Liver (tissue), 8 donors: ENCODE measurements at regions not wholly inside any gene's neighbourhood (a gene's known extent, or its start where the extent isn't known, plus 50 kb on each side); places are given as distances from the start of the nearest gene placed in this dataset.

Experiments used
- DNase-seq: peaks from one replicate; pipeline ENCODE4 v3.0.0-alpha.2; 2017; ENCODE audit warnings: low spot score
- H3K27ac ChIP-seq, 2 donors: one replicate each; pipeline ENCODE4 v1.7.0; 2013; ENCODE audit warnings: inconsistent platforms in 2 of 2, low read length in 2 of 2, control low read depth in 1 of 2, low read depth in 1 of 2, mild to moderate bottlenecking in 1 of 2
- H3K27me3 ChIP-seq, 4 donors: one replicate each; pipeline versions ENCODE4 v1.6.1 to v1.7.0; 2013; ENCODE audit warnings: low read length in 3 of 4, inconsistent platforms in 1 of 4, mild to moderate bottlenecking in 1 of 4, moderate library complexity in 1 of 4; ENCODE audit not compliant: control insufficient read depth in 4 of 4, insufficient read depth in 4 of 4
- H3K36me3 ChIP-seq, 4 donors: one replicate each; pipeline versions ENCODE4 v1.6.1 to v1.7.0; 2013; ENCODE audit warnings: low read length in 3 of 4, mild to moderate bottlenecking in 3 of 4, low read depth in 1 of 4, moderate library complexity in 1 of 4; ENCODE audit not compliant: control insufficient read depth in 4 of 4, insufficient read depth in 3 of 4
- H3K4me1 ChIP-seq, 4 donors: one replicate each; pipeline versions ENCODE4 v1.6.1 to v1.7.0; 2013; ENCODE audit warnings: low read length in 3 of 4, mild to moderate bottlenecking in 3 of 4, moderate library complexity in 1 of 4; ENCODE audit not compliant: control insufficient read depth in 4 of 4, insufficient read depth in 4 of 4
- H3K4me3 ChIP-seq, 3 donors: one replicate each; pipeline versions ENCODE4 v1.6.1 to v1.7.0; 2013; ENCODE audit warnings: low read length in 3 of 3, control low read depth in 1 of 3, low read depth in 1 of 3, mild to moderate bottlenecking in 1 of 3
- H3K9ac ChIP-seq, 2 donors: one replicate each; pipeline ENCODE4 v1.7.0; 2013; ENCODE audit warnings: low read length in 2 of 2, mild to moderate bottlenecking in 2 of 2, moderate library complexity in 2 of 2, control low read depth in 1 of 2, low read depth in 1 of 2
- H3K9me3 ChIP-seq, 4 donors: one replicate each; pipeline versions ENCODE4 v1.6.1 to v1.7.0; 2013; ENCODE audit warnings: low read length in 3 of 4; ENCODE audit not compliant: control insufficient read depth in 4 of 4
- ATF3 ChIP-seq: IDR thresholded peaks from 2 replicates; pipeline ENCODE4 v1.6.1; 2016; ENCODE audit warnings: antibody characterized with exemption
- CTCF ChIP-seq: fragments of 150-350 bp; IDR thresholded peaks from 2 replicates; pipeline ENCODE4 v1.5.1; 2017; ENCODE audit warnings: improper control_type of control experiment, low read depth, low read length; ENCODE audit not compliant: missing input control
- EGR1 ChIP-seq, 2 donors: IDR thresholded peaks; 2 replicates each; pipeline ENCODE4 v1.6.1; 2016 to 2018; ENCODE audit warnings: antibody characterized with exemption in 2 of 2, low read depth in 2 of 2
- FOXA2 ChIP-seq: IDR thresholded peaks from 2 replicates; pipeline ENCODE4 v1.6.1; 2016; ENCODE audit warnings: antibody characterized with exemption
- GABPA ChIP-seq, 2 donors: IDR thresholded peaks in 1 of 2; conservative IDR thresholded peaks in 1 of 2; 2 replicates each; pipeline ENCODE4 v1.6.1; 2016; ENCODE audit warnings: antibody characterized with exemption in 2 of 2, mild to moderate bottlenecking in 1 of 2, moderate library complexity in 1 of 2
- HNF4A ChIP-seq, 2 donors: conservative IDR thresholded peaks; 2 replicates each; pipeline ENCODE4 v1.6.1; 2016; ENCODE audit warnings: antibody characterized with exemption in 2 of 2, mild to moderate bottlenecking in 2 of 2
- HNF4G ChIP-seq: IDR thresholded peaks from 2 replicates; pipeline ENCODE4 v1.6.1; 2016; ENCODE audit warnings: antibody characterized with exemption
- JUND ChIP-seq, 2 donors: IDR thresholded peaks; 2 replicates each; pipeline ENCODE4 v1.6.1; 2016; ENCODE audit warnings: antibody characterized with exemption in 2 of 2
- NR2F2 ChIP-seq: IDR thresholded peaks from 2 replicates; pipeline ENCODE4 v1.6.1; 2016; ENCODE audit warnings: antibody characterized with exemption
- RAD21 ChIP-seq, 2 donors: IDR thresholded peaks; 2 replicates each; pipeline ENCODE4 v1.6.1; 2016; ENCODE audit warnings: antibody characterized with exemption in 2 of 2, mild to moderate bottlenecking in 2 of 2
- SP1 ChIP-seq: IDR thresholded peaks from 2 replicates; pipeline ENCODE4 v1.6.1; 2018; ENCODE audit warnings: antibody characterized with exemption, mild to moderate bottlenecking
- TAF1 ChIP-seq: conservative IDR thresholded peaks from 2 replicates; pipeline ENCODE4 v1.6.1; 2016; ENCODE audit warnings: antibody characterized with exemption, mild to moderate bottlenecking
- YY1 ChIP-seq: IDR thresholded peaks from 2 replicates; pipeline ENCODE4 v1.6.1; 2016; ENCODE audit warnings: antibody characterized with exemption, mild to moderate bottlenecking
- WGBS: extraction: QIAGEN DNeasy Blood & Tissue Kit; methylation state at CpG from one replicate; pipeline ENCODE4 v1.1.7; 2013; 5-methylcytosine and 5-hydroxymethylcytosine counted together
- donor health status: healthy.
- donor health status: healthy.
- donor health status: healthy.
- donor health status: healthy.
- donor health status: healthy.

- Histone ChIP-seq H3K9me3 (no peaks in the 10 kb centered on the region), H3K27me3 (no peaks in the 10 kb centered on the region), H3K27ac (no peak overlapping the region), H3K36me3 (no peaks in the 10 kb centered on the region), H3K4me1 (no peaks in the 10 kb centered on the region), H3K9ac (no peak overlapping the region), H3K4me3 (no peak overlapping the region)
- TF ChIP-seq SP1 (no peak), TAF1 (no peak), HNF4G (no peak), CTCF (no peak), NR2F2 (no peak), RAD21 (IDR thresholded peaks at IDR 0.05) (no peak), HNF4A (conservative IDR thresholded peaks at IDR 0.05) (no peak)
- DNase-seq: no peak
- WGBS: 86% methylated on average over 7 of the region's 7 CpGs
Measured at GRCh38 chr3:165897137-165897536, 59.9 kb upstream of the BCHE start.

- H3K27ac ChIP-seq: no peak overlapping the region
- no peaks in the 10 kb centered on the region for H3K36me3 ChIP-seq
- H3K4me3 ChIP-seq: no peak overlapping the region
- no peaks in the 10 kb centered on the region for H3K4me1 ChIP-seq
- H3K9ac ChIP-seq: no peak overlapping the region
- DNase-seq: no peak
- TF ChIP-seq FOXA2: no peak
- no peak for TF ChIP-seq YY1
- no peak for TF ChIP-seq CTCF
- no peaks in the 10 kb centered on the region for H3K9me3 ChIP-seq
- H3K27me3 ChIP-seq: no peaks in the 10 kb centered on the region
- 53% methylated on average over 5 of the region's 5 CpGs for WGBS
Measured at GRCh38 chr3:165895919-165896318, 58.7 kb upstream of the BCHE start.

GRCh38 chr3:165892565-165892964 lies 55.3 kb upstream of the BCHE start:
- Histone ChIP-seq H3K36me3 (no peaks in the 10 kb centered on the region), H3K4me1 (no peaks in the 10 kb centered on the region), H3K27ac (no peak overlapping the region), H3K9me3 (no peaks in the 10 kb centered on the region), H3K9ac (no peak overlapping the region), H3K4me3 (no peak overlapping the region), H3K27me3 (no peaks in the 10 kb centered on the region)
- TF ChIP-seq HNF4G (no peak), EGR1 (IDR thresholded peaks at IDR 0.05; ENCODE audit: low read depth in 2 of 2) (no peak), FOXA2 (no peak), TAF1 (no peak), CTCF (no peak), NR2F2 (no peak), RAD21 (IDR thresholded peaks at IDR 0.05) (no peak), ATF3 (no peak), JUND (IDR thresholded peaks at IDR 0.05) (no peak), GABPA (IDR thresholded peaks at IDR 0.05 in 1 of 2, conservative IDR thresholded peaks at IDR 0.05 in 1 of 2) (no peak), HNF4A (conservative IDR thresholded peaks at IDR 0.05) (no peak)
- no peak for DNase-seq
- WGBS: 74% methylated on average over 4 of the region's 4 CpGs
